MM.1S (cell line): ENCODE measurements at regions not wholly inside any gene's neighbourhood (a gene's known extent, or its start where the extent isn't known, plus 50 kb on each side); places are given as distances from the start of the nearest gene placed in this dataset.

ENCODE experiments used
- EZH2 ChIP-seq: fragments of 300-600 bp; sonication (generic); optimal IDR thresholded peaks from 2 replicates; pipeline ENCODE3; 2017; ENCODE audit warnings: low read depth, mild to moderate bottlenecking, antibody characterized with exemption, low read length, mixed read lengths
- TF ChIP-seq, protein P1 (sequence below): fragments of 300-600 bp; sonication (generic); IDR thresholded peaks from 2 replicates; pipeline ENCODE4 v1.5.1; 2016; ENCODE audit warnings: antibody characterized with exemption, low read length, mixed read lengths

DNA sequence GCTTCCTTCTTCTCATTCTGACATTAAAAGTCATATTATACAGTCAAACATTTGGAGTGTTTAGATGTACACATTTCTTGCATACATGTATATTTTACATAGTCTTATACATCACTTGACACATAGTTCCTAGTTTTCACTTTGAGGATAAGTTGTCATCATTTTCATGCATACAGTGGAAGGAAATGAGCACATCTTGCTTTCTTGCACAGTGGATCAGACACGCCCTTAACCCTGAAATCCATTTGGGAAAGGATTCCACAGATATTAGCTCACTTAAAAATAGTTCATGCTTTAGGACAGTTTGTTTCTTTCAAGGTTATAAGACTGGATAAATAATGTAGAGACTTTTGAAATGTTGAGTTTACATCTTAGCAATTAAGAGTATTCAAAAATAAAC, 148.6 kb upstream of the MME start:
- TF ChIP-seq, protein P1, sequence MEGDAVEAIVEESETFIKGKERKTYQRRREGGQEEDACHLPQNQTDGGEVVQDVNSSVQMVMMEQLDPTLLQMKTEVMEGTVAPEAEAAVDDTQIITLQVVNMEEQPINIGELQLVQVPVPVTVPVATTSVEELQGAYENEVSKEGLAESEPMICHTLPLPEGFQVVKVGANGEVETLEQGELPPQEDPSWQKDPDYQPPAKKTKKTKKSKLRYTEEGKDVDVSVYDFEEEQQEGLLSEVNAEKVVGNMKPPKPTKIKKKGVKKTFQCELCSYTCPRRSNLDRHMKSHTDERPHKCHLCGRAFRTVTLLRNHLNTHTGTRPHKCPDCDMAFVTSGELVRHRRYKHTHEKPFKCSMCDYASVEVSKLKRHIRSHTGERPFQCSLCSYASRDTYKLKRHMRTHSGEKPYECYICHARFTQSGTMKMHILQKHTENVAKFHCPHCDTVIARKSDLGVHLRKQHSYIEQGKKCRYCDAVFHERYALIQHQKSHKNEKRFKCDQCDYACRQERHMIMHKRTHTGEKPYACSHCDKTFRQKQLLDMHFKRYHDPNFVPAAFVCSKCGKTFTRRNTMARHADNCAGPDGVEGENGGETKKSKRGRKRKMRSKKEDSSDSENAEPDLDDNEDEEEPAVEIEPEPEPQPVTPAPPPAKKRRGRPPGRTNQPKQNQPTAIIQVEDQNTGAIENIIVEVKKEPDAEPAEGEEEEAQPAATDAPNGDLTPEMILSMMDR: no peak
- no peak for TF ChIP-seq EZH2
